Sigmoid colon (tissue), 4 donors: ENCODE measurements at regions not wholly inside any gene's neighbourhood (a gene's known extent, or its start where the extent isn't known, plus 50 kb on each side); places are given as distances from the start of the nearest gene placed in this dataset.

Experiments used
- CTCF ChIP-seq, 4 experiments: fragments of 450-650 bp in 3 of 4; fragments of 200-600 bp in 1 of 4; IDR thresholded peaks; one replicate each; pipeline ENCODE4 v1.5.1; 2016 to 2019; ENCODE audit warnings: antibody characterized with exemption in 4 of 4, mild to moderate bottlenecking in 3 of 4, moderate library complexity in 2 of 4
- EP300 ChIP-seq, 4 donors: sonication (generic); formaldehyde crosslinking; IDR thresholded peaks; one replicate each; pipeline ENCODE4 v1.6.1; 2017; ENCODE audit warnings: antibody characterized with exemption in 4 of 4
- POLR2A ChIP-seq, 2 donors: fragments of 450-650 bp; IDR thresholded peaks; one replicate each; pipeline ENCODE4 v1.6.1; 2016; ENCODE audit warnings: antibody characterized with exemption in 2 of 2, mild to moderate bottlenecking in 2 of 2, moderate library complexity in 2 of 2
- POLR2AphosphoS5 ChIP-seq, 4 donors: sonication (generic); formaldehyde crosslinking; IDR thresholded peaks; one replicate each; pipeline ENCODE4 v1.6.1; 2017; ENCODE audit warnings: antibody characterized with exemption in 4 of 4

GRCh38 chr15:96716075-96716474, 385.6 kb downstream of the NR2F2 start:
- no peak for TF ChIP-seq POLR2A (IDR thresholded peaks at IDR 0.05)
- no peak for TF ChIP-seq EP300 (IDR thresholded peaks at IDR 0.05)
- TF ChIP-seq CTCF (IDR thresholded peaks at IDR 0.05), result no peak
- no peak for TF ChIP-seq POLR2AphosphoS5 (IDR thresholded peaks at IDR 0.05)
